ENCODE measurements at regions not wholly inside any gene's neighbourhood (a gene's known extent, or its start where the extent isn't known, plus 50 kb on each side); places are given as distances from the start of the nearest gene placed in this dataset.

GRCh38 chr2:236632295-236633218 lies 62.9 kb downstream of the ACKR3 start:
- BruUV-seq (replicated peaks) = no TSS peak
- ChIA-PET POLR2A (ENCODE audit: unreplicated experiment) (no interaction called here), CTCF (no interaction called here)

GRCh38 chr2:236633219-236633570 lies 63.6 kb downstream of the ACKR3 start:
- Histone ChIP-seq H3F3A (ENCODE audit: insufficient read depth, low read depth) (no peaks in the 10 kb centered on the region), H3K4me3 (no peak overlapping the region), H3K27me3 (ENCODE audit: insufficient read depth, low read depth) (peaks cover 74% of the 10 kb centered on the region), H2AFZ (no peak overlapping the region), H3K4me1 (replicated peaks; ENCODE audit: insufficient read depth) (no peaks in the 10 kb centered on the region), H3K27ac (no peak overlapping the region), H3K4me2 (no peak overlapping the region), H3K9me2 (ENCODE audit: insufficient read depth) (no peaks in the 10 kb centered on the region), H3K79me2 (ENCODE audit: low read depth) (no peaks in the 10 kb centered on the region), H3K9me3 (ENCODE audit: insufficient read depth, low read depth) (no peaks in the 10 kb centered on the region), H3K36me3 (ENCODE audit: low read depth) (no peaks in the 10 kb centered on the region), H4K20me1 (ENCODE audit: insufficient read depth) (no peaks in the 10 kb centered on the region)
- POLR2A ChIA-PET (ENCODE audit: unreplicated experiment) = no interaction called here
- no peak for DNase-seq
- TF ChIP-seq CTCF (conservative IDR thresholded peaks at IDR 0.05) (no peak), EZH2 (IDR thresholded peaks at IDR 0.05; ENCODE audit: low read depth) (no peak)
- CTCF ChIA-PET = no interaction called here
- no TSS peak for BruUV-seq (replicated peaks)
- intact Hi-C loops (cut with micrococcal nuclease; ENCODE audit: unreplicated experiment) = no loop called here

More at GRCh38 chr2:236632295-236633218, 62.9 kb downstream of the ACKR3 start:
- H3K36me3 ChIP-seq (ENCODE audit: low read depth) = no peaks in the 10 kb centered on the region
- no peaks in the 10 kb centered on the region for H3K9me2 ChIP-seq (ENCODE audit: insufficient read depth)
- no peaks in the 10 kb centered on the region for H3F3A ChIP-seq (ENCODE audit: insufficient read depth, low read depth)
- no peaks in the 10 kb centered on the region for H3K79me2 ChIP-seq (ENCODE audit: low read depth)
- H4K20me1 ChIP-seq (ENCODE audit: insufficient read depth) = no peaks in the 10 kb centered on the region
- H3K4me2 ChIP-seq = no peak overlapping the region
- no peak overlapping the region for H3K4me3 ChIP-seq
- H2AFZ ChIP-seq = no peak overlapping the region
- peaks cover 81% of the 10 kb centered on the region for H3K27me3 ChIP-seq (ENCODE audit: insufficient read depth, low read depth)
- no peak overlapping the region for H3K27ac ChIP-seq
- DNase-seq = no peak
- intact Hi-C loops (cut with micrococcal nuclease; ENCODE audit: unreplicated experiment) = no loop called here
- no peaks in the 10 kb centered on the region for H3K9me3 ChIP-seq (ENCODE audit: insufficient read depth, low read depth)
- no peaks in the 10 kb centered on the region for H3K4me1 ChIP-seq (replicated peaks; ENCODE audit: insufficient read depth)
- TF ChIP-seq EZH2 (IDR thresholded peaks at IDR 0.05; ENCODE audit: low read depth) = no peak
- no peak for TF ChIP-seq CTCF (conservative IDR thresholded peaks at IDR 0.05)

GRCh38 chr2:236633775-236634560 lies 64.3 kb downstream of the ACKR3 start:
- Histone ChIP-seq H3K27me3 (ENCODE audit: insufficient read depth, low read depth) (peaks cover 67% of the 10 kb centered on the region), H2AFZ (no peak overlapping the region), H3K79me2 (ENCODE audit: low read depth) (no peaks in the 10 kb centered on the region), H3K4me2 (no peak overlapping the region), H3K9me3 (ENCODE audit: insufficient read depth, low read depth) (no peaks in the 10 kb centered on the region), H4K20me1 (ENCODE audit: insufficient read depth) (no peaks in the 10 kb centered on the region), H3K9me2 (ENCODE audit: insufficient read depth) (no peaks in the 10 kb centered on the region), H3K4me3 (no peak overlapping the region), H3K36me3 (ENCODE audit: low read depth) (no peaks in the 10 kb centered on the region), H3K4me1 (replicated peaks; ENCODE audit: insufficient read depth) (no peaks in the 10 kb centered on the region), H3K27ac (no peak overlapping the region), H3F3A (ENCODE audit: insufficient read depth, low read depth) (no peaks in the 10 kb centered on the region)
- intact Hi-C loops (cut with micrococcal nuclease; ENCODE audit: unreplicated experiment) = no loop called here
- ChIA-PET CTCF (no interaction called here), POLR2A (ENCODE audit: unreplicated experiment) (no interaction called here)
- no peak for DNase-seq
- TF ChIP-seq EZH2 (IDR thresholded peaks at IDR 0.05; ENCODE audit: low read depth) = no peak
- TF ChIP-seq CTCF (conservative IDR thresholded peaks at IDR 0.05) = no peak
- no TSS peak for BruUV-seq (replicated peaks)
